Retina (tissue), 1 donor: ENCODE measurements at regions not wholly inside any gene's neighbourhood (a gene's known extent, or its start where the extent isn't known, plus 50 kb on each side); places are given as distances from the start of the nearest gene placed in this dataset.
"Not testable (repeated sequence)": the region's sequence is repeated elsewhere in the genome, so short reads cannot be mapped to it uniquely, and the experiment has no call there.

Experiments
- DNase-seq: peaks from one replicate; pipeline ENCODE4 v3.0.0-alpha.2; 2016

- DNase-seq: peak; percentile 57
Observed at GRCh38 chr5:163706053-163706771, 200.8 kb downstream of the MAT2B start.

- no peak for DNase-seq
Observed at GRCh38 chr5:163712011-163712410, 206.6 kb downstream of the MAT2B start.

GRCh38 chr5:163718272-163718671 lies 212.9 kb downstream of the MAT2B start:
- DNase-seq: no peak

- DNase-seq: no peak
Observed at GRCh38 chr5:163724305-163724704, 218.9 kb downstream of the MAT2B start.

GRCh38 chr5:163727028-163727427 lies 221.6 kb downstream of the MAT2B start:
- no peak for DNase-seq

- DNase-seq: no peak
Observed at GRCh38 chr5:163730206-163730756, 224.9 kb downstream of the MAT2B start.

GRCh38 chr5:163731256-163731655 lies 225.8 kb downstream of the MAT2B start:
- no peak for DNase-seq

GRCh38 chr5:163735069-163735468 lies 229.7 kb downstream of the MAT2B start:
- DNase-seq: no peak

- no peak for DNase-seq
Observed at GRCh38 chr5:163747586-163747985, 242.2 kb downstream of the MAT2B start.

GRCh38 chr5:163748934-163749333 lies 243.5 kb downstream of the MAT2B start:
- DNase-seq: no peak

- not testable (repeated sequence) for DNase-seq
Observed at GRCh38 chr5:163750415-163750814, 245.0 kb downstream of the MAT2B start.

GRCh38 chr5:163755505-163755904 lies 250.1 kb downstream of the MAT2B start:
- DNase-seq: no peak

GRCh38 chr5:163756170-163756569 lies 250.8 kb downstream of the MAT2B start:
- no peak for DNase-seq

- DNase-seq: no peak
Observed at GRCh38 chr5:163757344-163757743, 251.9 kb downstream of the MAT2B start.

GRCh38 chr5:163758283-163758711 lies 252.9 kb downstream of the MAT2B start:
- no peak for DNase-seq

GRCh38 chr5:163759000-163759704 lies 253.7 kb downstream of the MAT2B start:
- DNase-seq: no peak

- no peak for DNase-seq
Observed at GRCh38 chr5:163760498-163760897, 255.1 kb downstream of the MAT2B start.

- no peak for DNase-seq
Observed at GRCh38 chr5:163766936-163767670, 261.7 kb downstream of the MAT2B start.

- DNase-seq: no peak
Observed at GRCh38 chr5:163770625-163771024, 265.2 kb downstream of the MAT2B start.

- DNase-seq: no peak
Observed at GRCh38 chr5:163772241-163772640, 266.8 kb downstream of the MAT2B start.

GRCh38 chr5:163772644-163773043 lies 267.2 kb downstream of the MAT2B start:
- DNase-seq: no peak

GRCh38 chr5:163773226-163773625 lies 267.8 kb downstream of the MAT2B start:
- DNase-seq: no peak

GRCh38 chr5:163789870-163790269 lies 284.5 kb downstream of the MAT2B start:
- no peak for DNase-seq
